KMS-11 (cell line): ENCODE measurements at regions not wholly inside any gene's neighbourhood (a gene's known extent, or its start where the extent isn't known, plus 50 kb on each side); places are given as distances from the start of the nearest gene placed in this dataset.

Experiments used
- H2AFZ ChIP-seq: fragments of 200-600 bp; sonication (generic); 2 replicates; pipeline ENCODE4 v1.6.1; 2016; ENCODE audit warnings: antibody characterized with exemption, mixed run types, low read depth
- H3K27ac ChIP-seq: fragments of 200-600 bp; sonication (generic); 2 replicates; pipeline ENCODE4 v1.6.1; 2016; ENCODE audit warnings: mild to moderate bottlenecking, mixed run types
- H3K27me3 ChIP-seq: fragments of 200-600 bp; sonication (generic); 2 replicates; pipeline ENCODE4 v1.6.1; 2017; ENCODE audit warnings: mild to moderate bottlenecking, low read depth, mixed run types, moderate library complexity; ENCODE audit not compliant: insufficient read depth
- H3K36me3 ChIP-seq: fragments of 200-600 bp; sonication (generic); 2 replicates; pipeline ENCODE4 v1.6.1; 2017; ENCODE audit warnings: mild to moderate bottlenecking, mixed run types; ENCODE audit not compliant: insufficient read depth
- H3K4me1 ChIP-seq: fragments of 200-600 bp; sonication (generic); 2 replicates; pipeline ENCODE4 v1.6.1; 2016; ENCODE audit warnings: mild to moderate bottlenecking, low read depth, mixed run types; ENCODE audit not compliant: poor library complexity, severe bottlenecking
- H3K4me2 ChIP-seq: fragments of 200-600 bp; sonication (generic); 2 replicates; pipeline ENCODE4 v1.7.0; 2016; ENCODE audit warnings: mild to moderate bottlenecking, mixed run types
- H3K4me3 ChIP-seq: fragments of 200-600 bp; sonication (generic); IDR thresholded peaks from 2 replicates; pipeline ENCODE4 v1.6.1; 2017; ENCODE audit warnings: low read depth, low read length, mixed read lengths; ENCODE audit not compliant: insufficient read depth
- H3K79me2 ChIP-seq: fragments of 200-600 bp; sonication (generic); 2 replicates; pipeline ENCODE4 v1.6.1; 2016; ENCODE audit warnings: low read depth, mixed run types; ENCODE audit not compliant: insufficient read depth
- H3K9ac ChIP-seq: fragments of 200-600 bp; sonication (generic); 2 replicates; pipeline ENCODE4 v1.6.1; 2016; ENCODE audit warnings: mild to moderate bottlenecking, mixed run types
- H4K20me1 ChIP-seq: fragments of 200-600 bp; sonication (generic); 2 replicates; pipeline ENCODE4 v1.6.1; 2016; ENCODE audit warnings: mild to moderate bottlenecking, mixed run types; ENCODE audit not compliant: insufficient read depth
- TF ChIP-seq, protein P1 (sequence below): fragments of 200-600 bp; sonication (generic); conservative IDR thresholded peaks from 2 replicates; pipeline ENCODE4 v1.6.1; 2017; ENCODE audit warnings: low read depth, mild to moderate bottlenecking, antibody characterized with exemption, low read length, moderate library complexity, mixed read lengths

DNA sequence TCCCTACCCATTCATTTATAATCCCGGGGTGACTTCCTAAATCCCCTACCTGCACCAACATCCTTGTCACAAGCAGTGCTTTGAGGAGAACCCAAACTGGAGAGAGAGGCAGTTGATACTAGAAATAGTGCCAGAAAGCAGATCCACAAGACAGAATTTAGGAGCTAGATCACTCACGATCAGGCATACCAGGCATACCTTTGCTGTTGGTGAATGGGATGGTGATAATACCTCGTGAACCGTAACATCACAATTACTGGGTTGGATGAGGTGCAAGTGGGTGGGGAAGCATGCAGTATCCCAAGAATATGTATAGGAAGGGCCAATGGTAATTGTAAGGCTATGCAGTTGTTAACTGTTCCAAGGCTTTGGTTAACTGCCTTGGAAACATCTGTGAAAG is 129.3 kb downstream of the TMA16 start:
- TF ChIP-seq, protein P1, sequence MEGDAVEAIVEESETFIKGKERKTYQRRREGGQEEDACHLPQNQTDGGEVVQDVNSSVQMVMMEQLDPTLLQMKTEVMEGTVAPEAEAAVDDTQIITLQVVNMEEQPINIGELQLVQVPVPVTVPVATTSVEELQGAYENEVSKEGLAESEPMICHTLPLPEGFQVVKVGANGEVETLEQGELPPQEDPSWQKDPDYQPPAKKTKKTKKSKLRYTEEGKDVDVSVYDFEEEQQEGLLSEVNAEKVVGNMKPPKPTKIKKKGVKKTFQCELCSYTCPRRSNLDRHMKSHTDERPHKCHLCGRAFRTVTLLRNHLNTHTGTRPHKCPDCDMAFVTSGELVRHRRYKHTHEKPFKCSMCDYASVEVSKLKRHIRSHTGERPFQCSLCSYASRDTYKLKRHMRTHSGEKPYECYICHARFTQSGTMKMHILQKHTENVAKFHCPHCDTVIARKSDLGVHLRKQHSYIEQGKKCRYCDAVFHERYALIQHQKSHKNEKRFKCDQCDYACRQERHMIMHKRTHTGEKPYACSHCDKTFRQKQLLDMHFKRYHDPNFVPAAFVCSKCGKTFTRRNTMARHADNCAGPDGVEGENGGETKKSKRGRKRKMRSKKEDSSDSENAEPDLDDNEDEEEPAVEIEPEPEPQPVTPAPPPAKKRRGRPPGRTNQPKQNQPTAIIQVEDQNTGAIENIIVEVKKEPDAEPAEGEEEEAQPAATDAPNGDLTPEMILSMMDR = no peak
- no peak overlapping the region for H3K4me3 ChIP-seq
- no peak overlapping the region for H3K27ac ChIP-seq
- H3K36me3 ChIP-seq = no peaks in the 10 kb centered on the region; the same call in 1 of the 2 replicates
- no peak overlapping the region for H3K9ac ChIP-seq
- H4K20me1 ChIP-seq = no peaks in the 10 kb centered on the region
- no peak overlapping the region for H3K4me2 ChIP-seq
- no peaks in the 10 kb centered on the region for H3K27me3 ChIP-seq
- no peak overlapping the region for H2AFZ ChIP-seq
- H3K4me1 ChIP-seq = no peaks in the 10 kb centered on the region
- no peaks in the 10 kb centered on the region for H3K79me2 ChIP-seq

DNA sequence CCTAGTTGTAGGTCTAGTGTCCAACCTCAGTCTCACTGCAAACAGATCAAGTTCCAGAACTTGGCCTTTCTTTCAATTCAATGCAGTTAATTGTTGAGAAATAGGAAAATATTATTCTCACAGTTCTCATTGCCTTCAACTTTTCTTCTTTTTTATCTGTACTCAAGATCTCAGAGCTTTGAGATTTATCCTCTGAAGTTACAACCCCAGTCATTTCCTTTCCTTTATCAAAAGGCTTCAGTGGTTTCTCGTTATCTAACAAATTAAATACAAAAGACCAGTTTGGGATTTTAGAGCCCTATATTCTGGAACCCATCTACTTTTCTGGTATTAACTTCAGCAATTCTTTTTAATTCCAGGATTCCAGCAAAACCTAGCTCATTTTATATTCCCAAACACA is 130.2 kb downstream of the TMA16 start:
- no peak overlapping the region for H3K27ac ChIP-seq
- H3K9ac ChIP-seq = no peak overlapping the region
- H3K4me1 ChIP-seq = no peaks in the 10 kb centered on the region
- no peaks in the 10 kb centered on the region for H3K27me3 ChIP-seq
- H4K20me1 ChIP-seq = no peaks in the 10 kb centered on the region
- no peak overlapping the region for H2AFZ ChIP-seq
- H3K36me3 ChIP-seq = no peaks in the 10 kb centered on the region; the same call in 1 of the 2 replicates
- H3K4me2 ChIP-seq = no peak overlapping the region
- no peak overlapping the region for H3K4me3 ChIP-seq
- no peaks in the 10 kb centered on the region for H3K79me2 ChIP-seq
- TF ChIP-seq, protein P1 = no peak

DNA sequence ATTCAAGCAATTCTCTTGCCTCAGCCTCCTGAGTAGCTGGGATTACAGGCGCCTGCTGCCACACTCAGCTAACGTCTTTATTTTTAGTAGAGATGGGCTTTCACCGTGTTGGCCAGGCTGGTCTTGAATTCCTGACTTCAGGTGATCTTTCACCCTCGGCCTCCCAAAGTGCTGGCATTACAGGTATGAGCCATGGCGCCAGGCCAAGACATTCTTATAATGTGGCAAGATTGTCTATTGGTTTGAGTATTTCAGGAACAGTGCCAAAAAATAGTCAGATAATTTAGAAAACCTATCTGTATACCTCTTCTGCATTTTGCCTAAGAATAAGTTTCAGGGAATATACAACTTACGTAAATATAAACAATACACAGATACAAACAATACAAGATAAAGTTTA is 136.8 kb downstream of the TMA16 start:
- no peaks in the 10 kb centered on the region; the same call in 1 of the 2 replicates for H3K36me3 ChIP-seq
- no peak overlapping the region for H3K27ac ChIP-seq
- H2AFZ ChIP-seq = no peak overlapping the region
- H3K4me1 ChIP-seq = no peaks in the 10 kb centered on the region
- H3K79me2 ChIP-seq = no peaks in the 10 kb centered on the region
- no peaks in the 10 kb centered on the region for H3K27me3 ChIP-seq
- TF ChIP-seq, protein P1 = no peak
- H3K4me2 ChIP-seq = no peak overlapping the region
- H4K20me1 ChIP-seq = no peaks in the 10 kb centered on the region
- no peak overlapping the region for H3K4me3 ChIP-seq
- no peak overlapping the region for H3K9ac ChIP-seq

DNA sequence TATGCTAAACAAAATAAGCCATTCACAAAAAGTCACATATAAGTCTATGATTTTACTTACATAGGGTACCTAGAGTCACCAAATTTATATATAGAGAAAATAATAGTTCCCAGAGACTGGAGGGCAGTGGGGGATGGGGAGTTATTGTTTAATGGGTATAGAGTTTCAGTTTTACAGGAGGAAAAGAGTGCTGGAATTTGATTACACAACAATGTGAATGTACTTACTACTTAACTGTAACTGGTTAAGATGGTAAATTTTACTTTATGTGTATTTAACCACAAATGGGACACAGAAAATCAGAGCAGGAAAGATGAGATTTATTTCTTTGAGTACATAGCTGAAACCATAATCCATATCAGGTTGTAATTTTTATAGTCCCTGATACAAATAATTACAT is 144.4 kb downstream of the TMA16 start:
- H3K27ac ChIP-seq = no peak overlapping the region
- H3K27me3 ChIP-seq = no peaks in the 10 kb centered on the region
- no peaks in the 10 kb centered on the region for H4K20me1 ChIP-seq
- no peak overlapping the region for H3K4me2 ChIP-seq
- no peaks in the 10 kb centered on the region for H3K36me3 ChIP-seq
- H3K4me3 ChIP-seq = no peak overlapping the region
- H2AFZ ChIP-seq = no peak overlapping the region
- no peaks in the 10 kb centered on the region for H3K4me1 ChIP-seq
- TF ChIP-seq, protein P1 = no peak
- H3K9ac ChIP-seq = no peak overlapping the region
- no peaks in the 10 kb centered on the region for H3K79me2 ChIP-seq
